Gastroesophageal sphincter (tissue), 4 donors: ENCODE measurements at regions not wholly inside any gene's neighbourhood (a gene's known extent, or its start where the extent isn't known, plus 50 kb on each side); places are given as distances from the start of the nearest gene placed in this dataset.

Source experiments
- ATAC-seq: fragments of 150-250 bp; one replicate; pipeline ENCODE4 v1.9.1; 2016; ENCODE audit warnings: mild to moderate bottlenecking, moderate library complexity
- H3K27ac ChIP-seq, 4 donors: fragments of 200-600 bp; sonication (generic) in 3 of 4; 1 replicate in 3 of 4; 2 replicates in 1 of 4; pipeline ENCODE4 v1.5.1; 2016 to 2019
- H3K27me3 ChIP-seq: fragments of 200-600 bp; sonication (generic); one replicate; pipeline ENCODE4 v1.5.1; 2019
- H3K36me3 ChIP-seq, 2 donors: fragments of 200-600 bp; sonication (generic); one replicate each; pipeline ENCODE4 v1.5.1; 2019; ENCODE audit warnings: control low read depth in 1 of 2
- H3K4me1 ChIP-seq, 3 donors: fragments of 200-600 bp; sonication (generic); 1 replicate in 2 of 3; 2 replicates in 1 of 3; pipeline ENCODE4 v1.5.1; 2016 to 2019; ENCODE audit warnings: control low read depth in 2 of 3
- H3K4me3 ChIP-seq, 2 donors: fragments of 200-600 bp; sonication (generic); one replicate each; pipeline ENCODE4 v1.5.1; 2019; ENCODE audit warnings: mild to moderate bottlenecking in 1 of 2, moderate library complexity in 1 of 2
- H3K9me3 ChIP-seq, 3 donors: fragments of 200-600 bp; sonication (generic); one replicate each; pipeline ENCODE4 v1.5.1; 2017 to 2019; ENCODE audit warnings: control low read depth in 2 of 3
- EP300 ChIP-seq: sonication (generic); formaldehyde crosslinking; IDR thresholded peaks from one replicate; pipeline ENCODE4 v1.6.1; 2017; ENCODE audit warnings: antibody characterized with exemption, mild to moderate bottlenecking
- POLR2A ChIP-seq, 2 donors: fragments of 450-650 bp; IDR thresholded peaks; one replicate each; pipeline ENCODE4 v1.6.1; 2017; ENCODE audit warnings: antibody characterized with exemption in 2 of 2, mild to moderate bottlenecking in 2 of 2, moderate library complexity in 1 of 2
- POLR2AphosphoS5 ChIP-seq: sonication (generic); formaldehyde crosslinking; IDR thresholded peaks from one replicate; pipeline ENCODE4 v1.6.1; 2017; ENCODE audit warnings: antibody characterized with exemption
- WGBS, 2 donors: methylation state at CpG; one replicate each; pipeline ENCODE4 v1.1.5; 2018; ENCODE audit warnings: low coverage in 1 of 2; 5-methylcytosine and 5-hydroxymethylcytosine counted together
- TF ChIP-seq, protein P1 (sequence below), 4 experiments: fragments of 200-600 bp in 2 of 4; fragments of 450-650 bp in 2 of 4; sonication (generic) in 1 of 4; IDR thresholded peaks; one replicate each; pipeline ENCODE4 v1.5.1; 2017 to 2019; ENCODE audit warnings: antibody characterized with exemption in 4 of 4, mild to moderate bottlenecking in 2 of 4, moderate library complexity in 2 of 4

DNA sequence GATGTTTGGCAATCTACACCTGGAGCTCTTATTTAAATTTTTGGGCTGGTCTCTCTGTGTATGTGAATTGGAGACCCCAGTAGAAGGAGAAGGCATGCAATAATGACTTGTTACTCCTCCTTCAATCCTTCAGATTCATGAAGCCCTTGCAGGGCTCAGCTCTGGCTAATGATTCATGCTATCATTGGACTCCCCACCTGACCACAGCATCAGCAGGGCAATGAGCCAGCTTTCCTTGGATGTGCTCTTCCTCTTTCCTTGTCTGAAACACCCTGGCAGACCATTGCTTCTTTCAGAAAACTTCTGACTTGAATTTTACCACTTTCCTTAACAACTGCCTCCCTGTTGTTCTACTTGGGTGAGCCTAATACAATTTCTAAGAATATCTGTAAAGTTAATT lies 1019.2 kb downstream of the AACS start:
- no peak for ATAC-seq
- TF ChIP-seq POLR2AphosphoS5 (no peak), POLR2A (IDR thresholded peaks at IDR 0.05) (no peak), EP300 (no peak)
- TF ChIP-seq, protein P1, sequence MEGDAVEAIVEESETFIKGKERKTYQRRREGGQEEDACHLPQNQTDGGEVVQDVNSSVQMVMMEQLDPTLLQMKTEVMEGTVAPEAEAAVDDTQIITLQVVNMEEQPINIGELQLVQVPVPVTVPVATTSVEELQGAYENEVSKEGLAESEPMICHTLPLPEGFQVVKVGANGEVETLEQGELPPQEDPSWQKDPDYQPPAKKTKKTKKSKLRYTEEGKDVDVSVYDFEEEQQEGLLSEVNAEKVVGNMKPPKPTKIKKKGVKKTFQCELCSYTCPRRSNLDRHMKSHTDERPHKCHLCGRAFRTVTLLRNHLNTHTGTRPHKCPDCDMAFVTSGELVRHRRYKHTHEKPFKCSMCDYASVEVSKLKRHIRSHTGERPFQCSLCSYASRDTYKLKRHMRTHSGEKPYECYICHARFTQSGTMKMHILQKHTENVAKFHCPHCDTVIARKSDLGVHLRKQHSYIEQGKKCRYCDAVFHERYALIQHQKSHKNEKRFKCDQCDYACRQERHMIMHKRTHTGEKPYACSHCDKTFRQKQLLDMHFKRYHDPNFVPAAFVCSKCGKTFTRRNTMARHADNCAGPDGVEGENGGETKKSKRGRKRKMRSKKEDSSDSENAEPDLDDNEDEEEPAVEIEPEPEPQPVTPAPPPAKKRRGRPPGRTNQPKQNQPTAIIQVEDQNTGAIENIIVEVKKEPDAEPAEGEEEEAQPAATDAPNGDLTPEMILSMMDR (IDR thresholded peaks at IDR 0.05), result no peak
- no peaks in the 10 kb centered on the region for H3K4me1 ChIP-seq
- no peaks in the 10 kb centered on the region for H3K27me3 ChIP-seq
- no peaks in the 10 kb centered on the region for H3K36me3 ChIP-seq
- no peak overlapping the region for H3K4me3 ChIP-seq
- H3K27ac ChIP-seq, result no peak overlapping the region
- H3K9me3 ChIP-seq, result no peaks in the 10 kb centered on the region

DNA sequence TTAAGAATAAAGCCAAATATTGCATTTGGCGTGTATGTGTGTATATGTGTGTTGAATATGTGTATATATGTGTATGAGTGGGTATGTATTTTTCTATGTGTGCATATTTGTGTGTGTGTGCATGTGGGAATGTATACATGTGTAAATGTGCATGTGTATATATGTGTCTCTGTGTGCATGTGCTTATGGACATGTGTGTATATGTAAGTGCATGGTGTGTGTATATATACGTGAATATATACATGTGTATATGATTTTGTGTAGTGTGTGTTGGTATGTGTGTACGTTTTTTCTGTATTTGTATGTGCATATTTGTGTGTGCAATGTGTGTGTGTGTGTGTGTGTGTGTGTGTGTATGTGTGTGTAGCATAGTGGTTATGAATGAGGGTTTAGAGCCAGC lies 1021.0 kb downstream of the AACS start:
- Histone ChIP-seq H3K4me1 (no peaks in the 10 kb centered on the region), H3K4me3 (no peak overlapping the region), H3K36me3 (no peaks in the 10 kb centered on the region), H3K27ac (no peak overlapping the region), H3K27me3 (no peaks in the 10 kb centered on the region), H3K9me3 (peaks cover 0 to 11% (median 0%) of the 10 kb centered on the region in 3 donors)
- 32 to 45% methylated on average over 3 of the region's 3 CpGs for WGBS, 2 donors
- no peak for ATAC-seq
- TF ChIP-seq POLR2AphosphoS5, result no peak
- TF ChIP-seq, protein P1 (IDR thresholded peaks at IDR 0.05), result no peak
- TF ChIP-seq POLR2A (IDR thresholded peaks at IDR 0.05), result no peak
- no peak for TF ChIP-seq EP300

DNA sequence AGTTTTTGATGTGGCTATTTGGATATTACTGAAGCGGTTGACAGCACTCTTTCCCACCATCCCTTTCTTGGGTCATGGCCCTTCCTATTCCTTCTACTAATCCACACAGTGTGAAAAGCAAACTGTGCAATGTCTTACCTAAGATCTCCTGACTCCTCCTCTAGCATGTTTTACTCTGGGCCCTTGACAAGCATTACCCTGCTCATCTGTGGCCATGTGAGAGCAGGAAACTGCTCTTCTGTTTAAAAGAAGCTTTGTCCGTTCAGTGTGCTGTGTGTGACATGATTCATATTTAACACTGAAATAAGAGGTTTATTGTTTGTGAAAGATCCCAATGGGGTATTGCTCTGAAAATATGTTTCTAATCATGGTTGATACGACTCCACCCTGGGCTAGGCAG lies 1022.5 kb downstream of the AACS start:
- Histone ChIP-seq H3K27me3 (no peaks in the 10 kb centered on the region), H3K36me3 (no peaks in the 10 kb centered on the region), H3K4me1 (no peaks in the 10 kb centered on the region), H3K9me3 (peaks cover 0 to 16% (median 0%) of the 10 kb centered on the region in 3 donors), H3K4me3 (no peak overlapping the region), H3K27ac (no peak overlapping the region)
- no peak for TF ChIP-seq POLR2AphosphoS5
- WGBS, 2 donors, result 47 to 60% methylated on average over 2 to 3 of the region's 3 CpGs
- no peak for ATAC-seq

DNA sequence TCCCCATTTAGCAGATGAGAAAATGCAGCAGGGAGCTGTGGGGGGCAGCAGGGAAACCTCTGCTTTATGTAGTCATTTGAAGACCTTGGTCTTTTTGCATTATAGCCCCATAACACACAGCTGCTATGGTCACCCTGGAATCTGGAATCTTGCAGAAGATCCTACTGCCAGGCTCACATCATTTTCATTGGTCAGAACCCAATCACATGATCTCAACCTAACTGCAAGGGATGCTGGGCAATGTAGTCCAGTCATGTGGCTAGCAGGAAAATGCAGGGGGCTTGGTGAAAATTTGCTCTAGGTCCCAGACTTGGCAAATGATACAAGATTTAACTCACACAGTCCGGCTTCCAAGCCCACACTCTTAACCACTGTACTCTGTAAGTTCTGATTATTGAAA lies 1028.7 kb downstream of the AACS start:
- TF ChIP-seq POLR2A (IDR thresholded peaks at IDR 0.05), result no peak
- TF ChIP-seq, protein P1 (IDR thresholded peaks at IDR 0.05), result no peak
- TF ChIP-seq EP300, result no peak
- TF ChIP-seq POLR2AphosphoS5, result no peak
- 70 to 90% methylated on average over 1 of the region's 1 CpG for WGBS, 2 donors
- Histone ChIP-seq H3K27ac (no peak overlapping the region), H3K27me3 (no peaks in the 10 kb centered on the region), H3K4me3 (no peak overlapping the region), H3K36me3 (no peaks in the 10 kb centered on the region), H3K9me3 (peaks cover 0 to 16% (median 0%) of the 10 kb centered on the region in 3 donors), H3K4me1 (no peaks in the 10 kb centered on the region)
- ATAC-seq, result no peak

DNA sequence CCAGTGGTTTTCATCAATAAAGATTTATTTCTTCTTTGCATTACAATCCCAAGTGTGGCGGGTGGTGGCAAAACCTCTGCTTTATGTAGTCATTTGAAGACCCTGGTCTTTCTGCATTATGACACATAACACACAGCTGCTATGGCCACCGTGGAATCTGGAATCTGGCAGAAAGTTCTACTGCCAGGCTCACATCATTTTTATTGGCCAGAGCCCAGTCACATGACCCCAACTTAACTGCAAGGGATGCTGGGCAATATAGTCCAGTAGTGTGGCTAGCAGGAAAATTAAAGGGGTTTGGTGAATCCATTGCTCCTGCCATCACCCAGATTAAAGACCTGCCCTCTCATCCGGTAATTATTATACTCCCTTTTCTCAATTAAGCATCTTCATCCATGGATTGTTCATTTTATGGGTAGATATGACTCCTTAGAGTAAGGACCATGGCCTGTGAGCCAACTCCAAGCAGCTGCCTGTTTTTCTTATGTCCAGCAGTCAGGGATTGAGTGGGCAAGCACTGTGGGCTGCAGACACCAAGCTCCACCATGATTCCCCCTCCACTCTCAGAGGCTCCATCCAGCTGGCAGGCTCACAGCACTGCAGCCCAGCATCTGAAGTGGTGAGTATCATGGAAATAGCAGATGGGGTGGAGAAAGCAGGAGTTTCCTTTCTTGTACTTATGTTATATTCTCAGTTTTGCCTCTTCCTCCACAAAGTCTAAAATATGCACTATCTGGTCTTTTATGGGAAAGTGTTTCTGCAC lies 1030.7 kb downstream of the AACS start:
- TF ChIP-seq POLR2AphosphoS5, result no peak
- no peak for TF ChIP-seq POLR2A (IDR thresholded peaks at IDR 0.05)
- TF ChIP-seq EP300, result no peak
- TF ChIP-seq, protein P1 (IDR thresholded peaks at IDR 0.05), result no peak
- H3K36me3 ChIP-seq, result no peaks in the 10 kb centered on the region
- H3K9me3 ChIP-seq, result peaks cover 0 to 6% (median 0%) of the 10 kb centered on the region in 3 donors
- no peak for ATAC-seq
- H3K4me1 ChIP-seq, result no peaks in the 10 kb centered on the region
- no peak overlapping the region for H3K27ac ChIP-seq
- 67 to 93% methylated on average over 1 to 2 of the region's 3 CpGs for WGBS, 2 donors
- no peaks in the 10 kb centered on the region for H3K27me3 ChIP-seq
- H3K4me3 ChIP-seq, result no peak overlapping the region
